ENCODE measurements at regions not wholly inside any gene's neighbourhood (a gene's known extent, or its start where the extent isn't known, plus 50 kb on each side); places are given as distances from the start of the nearest gene placed in this dataset.
A peak's percentile ranks its signal among the peaks of the same experiment; 100 is the strongest.

DNA sequence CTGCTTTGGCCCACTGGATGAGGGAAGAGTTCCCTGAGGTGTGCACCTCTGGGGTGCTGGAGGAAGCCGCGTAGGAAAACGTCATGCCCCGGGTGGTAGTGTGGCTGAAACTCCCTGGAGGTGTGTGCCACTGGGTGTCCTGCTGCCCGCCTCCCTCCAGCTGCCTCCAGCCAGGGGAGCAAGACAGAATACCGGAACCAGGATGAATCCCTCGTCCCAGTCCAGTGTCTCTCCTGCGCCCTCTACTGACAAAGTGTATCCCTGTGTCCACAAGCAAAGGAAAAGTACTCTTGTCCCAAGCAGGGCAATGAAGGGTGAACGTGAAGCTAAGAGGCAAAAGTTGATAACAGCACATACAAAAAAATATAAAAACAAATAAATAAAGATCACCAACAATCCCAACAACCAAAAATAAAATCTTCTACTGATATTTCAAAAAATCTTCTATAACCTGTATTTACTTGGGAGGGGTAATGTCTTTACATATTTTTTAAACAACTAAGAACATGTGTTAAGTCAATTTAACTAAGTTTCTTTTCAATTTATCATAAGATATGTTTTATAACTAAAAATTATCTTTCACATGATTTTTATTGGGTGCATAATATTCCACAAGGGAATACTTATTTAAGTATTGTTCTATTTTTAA, 437.6 kb downstream of the MAFB start:
- DNase-seq = peak; percentile 10

DNA sequence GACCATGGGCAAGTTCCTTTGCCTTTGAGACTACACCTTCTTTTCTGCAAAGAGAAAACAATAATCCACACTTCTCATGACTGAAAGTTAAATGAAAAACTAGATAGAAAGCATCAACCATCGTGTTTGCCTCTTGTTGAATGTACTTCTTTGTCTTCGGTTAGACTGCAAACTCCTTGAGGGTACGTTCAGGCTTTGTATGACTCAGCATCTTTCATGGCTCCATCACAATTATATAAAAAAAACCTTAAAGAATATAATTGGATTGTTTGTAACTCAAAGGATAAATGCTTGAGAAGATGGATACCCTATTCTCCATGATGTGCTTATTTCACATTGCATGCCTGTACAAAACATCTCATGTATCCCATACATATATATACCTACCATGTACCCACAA, 439.2 kb downstream of the MAFB start:
- Histone ChIP-seq H3K36me3 (replicated peaks) (no peaks in the 10 kb centered on the region), H3K27ac (no peak overlapping the region), H3K27me3 (replicated peaks) (no peaks in the 10 kb centered on the region), H3K4me3 (ENCODE audit: low read depth, low read length) (no peak overlapping the region)
- TF ChIP-seq, protein P1, sequence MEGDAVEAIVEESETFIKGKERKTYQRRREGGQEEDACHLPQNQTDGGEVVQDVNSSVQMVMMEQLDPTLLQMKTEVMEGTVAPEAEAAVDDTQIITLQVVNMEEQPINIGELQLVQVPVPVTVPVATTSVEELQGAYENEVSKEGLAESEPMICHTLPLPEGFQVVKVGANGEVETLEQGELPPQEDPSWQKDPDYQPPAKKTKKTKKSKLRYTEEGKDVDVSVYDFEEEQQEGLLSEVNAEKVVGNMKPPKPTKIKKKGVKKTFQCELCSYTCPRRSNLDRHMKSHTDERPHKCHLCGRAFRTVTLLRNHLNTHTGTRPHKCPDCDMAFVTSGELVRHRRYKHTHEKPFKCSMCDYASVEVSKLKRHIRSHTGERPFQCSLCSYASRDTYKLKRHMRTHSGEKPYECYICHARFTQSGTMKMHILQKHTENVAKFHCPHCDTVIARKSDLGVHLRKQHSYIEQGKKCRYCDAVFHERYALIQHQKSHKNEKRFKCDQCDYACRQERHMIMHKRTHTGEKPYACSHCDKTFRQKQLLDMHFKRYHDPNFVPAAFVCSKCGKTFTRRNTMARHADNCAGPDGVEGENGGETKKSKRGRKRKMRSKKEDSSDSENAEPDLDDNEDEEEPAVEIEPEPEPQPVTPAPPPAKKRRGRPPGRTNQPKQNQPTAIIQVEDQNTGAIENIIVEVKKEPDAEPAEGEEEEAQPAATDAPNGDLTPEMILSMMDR (IDR thresholded peaks at IDR 0.05; ENCODE audit: low read depth, low read length, missing control alignments) = no peak
- in situ Hi-C loops (cut with HindIII; ENCODE audit: low pct_ligation_motif_present, low sequenced_read_pairs) = no loop called here
- DNase-seq = no peak

More for the DNA sequence above, 437.6 kb downstream of the MAFB start:
- H3K4me3 ChIP-seq (ENCODE audit: low read depth, low read length) = no peak overlapping the region
- no peak overlapping the region for H3K27ac ChIP-seq
- TF ChIP-seq, protein P1 (IDR thresholded peaks at IDR 0.05; ENCODE audit: low read depth, low read length, missing control alignments) = peak; percentile 61
- H3K27me3 ChIP-seq (replicated peaks) = no peaks in the 10 kb centered on the region
- in situ Hi-C loops (cut with HindIII; ENCODE audit: low pct_ligation_motif_present, low sequenced_read_pairs) = no loop called here
- no peaks in the 10 kb centered on the region for H3K36me3 ChIP-seq (replicated peaks)

DNA sequence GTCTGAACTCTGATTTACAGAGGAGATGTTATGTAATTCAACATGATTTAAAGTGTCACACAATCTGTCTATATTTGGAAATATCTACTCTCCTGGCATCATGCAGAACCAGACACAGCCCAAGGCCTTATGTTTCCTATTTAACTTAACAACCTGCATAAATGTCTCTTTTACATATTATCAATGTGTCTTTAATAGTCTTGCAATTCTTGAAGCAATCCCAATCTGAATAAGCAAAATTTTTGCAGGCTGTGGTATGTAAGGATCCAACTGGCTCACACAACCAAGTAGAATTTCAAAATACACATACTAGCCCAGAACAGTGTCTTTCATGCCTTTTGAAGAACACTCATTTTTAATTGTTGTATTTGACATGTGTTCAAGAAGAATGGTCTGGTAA, 443.2 kb downstream of the MAFB start:
- Histone ChIP-seq H3K36me3 (replicated peaks) (no peaks in the 10 kb centered on the region), H3K27ac (no peak overlapping the region), H3K4me3 (ENCODE audit: low read depth, low read length) (no peak overlapping the region), H3K27me3 (replicated peaks) (no peaks in the 10 kb centered on the region)
- no peak for DNase-seq
- TF ChIP-seq, protein P1 (IDR thresholded peaks at IDR 0.05; ENCODE audit: low read depth, low read length, missing control alignments) = no peak
- in situ Hi-C loops (cut with HindIII; ENCODE audit: low pct_ligation_motif_present, low sequenced_read_pairs) = no loop called here

DNA sequence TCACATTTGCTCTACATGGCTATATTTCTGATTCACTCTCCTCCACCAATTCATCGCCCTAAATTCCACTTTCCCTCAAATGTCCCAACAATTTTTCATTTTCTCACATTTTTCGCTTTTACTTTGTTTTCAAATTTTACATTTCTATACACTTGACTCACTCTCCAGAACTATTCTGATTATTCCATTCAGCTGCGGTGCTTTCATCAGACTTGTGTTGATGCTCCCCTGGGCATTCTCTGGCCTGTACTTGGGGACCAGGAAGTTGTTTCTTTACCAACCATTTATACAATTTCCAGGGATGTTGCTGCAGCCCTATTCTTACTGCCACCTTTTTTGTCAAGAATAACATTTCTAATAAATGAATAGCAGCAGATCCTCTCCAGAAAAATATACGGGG, 444.8 kb downstream of the MAFB start:
- in situ Hi-C loops (cut with HindIII; ENCODE audit: low pct_ligation_motif_present, low sequenced_read_pairs) = no loop called here
- no peak overlapping the region for H3K27ac ChIP-seq

DNA sequence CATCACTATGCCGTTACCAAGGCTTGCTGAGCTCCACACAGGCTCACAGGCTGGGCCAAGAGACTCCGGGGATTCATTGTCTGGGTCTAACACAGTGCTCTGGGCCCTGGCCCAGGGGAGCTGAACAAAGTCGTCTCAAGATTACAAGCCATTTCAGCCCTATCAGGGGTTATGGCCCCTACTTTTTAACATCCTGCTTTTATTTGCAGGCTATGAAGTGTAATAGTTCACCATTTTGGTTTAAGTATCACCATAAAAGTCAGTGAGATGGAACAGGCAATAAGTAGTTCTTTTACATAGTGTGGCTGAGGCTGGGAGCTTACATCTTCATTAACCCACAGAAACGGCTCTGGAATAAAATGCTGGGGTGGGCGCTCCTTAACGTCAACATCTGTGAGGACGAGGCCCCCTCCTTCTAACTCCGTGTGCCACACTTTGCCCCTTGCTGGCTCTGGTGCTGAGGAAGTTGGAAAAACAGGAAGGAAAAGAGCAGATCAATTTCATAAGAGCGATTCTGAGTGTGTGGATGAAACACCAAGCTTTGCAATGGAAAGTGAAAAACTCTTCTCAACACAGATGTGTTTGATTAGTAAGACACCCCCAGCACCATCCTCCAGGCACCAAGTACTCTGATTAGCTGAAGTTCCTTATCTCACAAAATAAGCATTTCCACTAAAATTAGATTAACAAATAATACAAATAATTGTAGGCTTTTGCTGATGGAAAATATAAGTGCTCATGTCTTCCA, 447.3 kb downstream of the MAFB start:
- Histone ChIP-seq H3K27ac (no peak overlapping the region), H3K4me3 (ENCODE audit: low read depth, low read length) (no peak overlapping the region), H3K36me3 (replicated peaks) (no peaks in the 10 kb centered on the region), H3K27me3 (replicated peaks) (no peaks in the 10 kb centered on the region)
- TF ChIP-seq, protein P1 (IDR thresholded peaks at IDR 0.05; ENCODE audit: low read depth, low read length, missing control alignments) = no peak
- in situ Hi-C loops (cut with HindIII; ENCODE audit: low pct_ligation_motif_present, low sequenced_read_pairs) = no loop called here
- no peak for DNase-seq

More for the DNA sequence above, 444.8 kb downstream of the MAFB start:
- no peak overlapping the region for H3K4me3 ChIP-seq (ENCODE audit: low read depth, low read length)
- no peak for DNase-seq
- TF ChIP-seq, protein P1 (IDR thresholded peaks at IDR 0.05; ENCODE audit: low read depth, low read length, missing control alignments) = no peak
- H3K27me3 ChIP-seq (replicated peaks) = no peaks in the 10 kb centered on the region
- no peaks in the 10 kb centered on the region for H3K36me3 ChIP-seq (replicated peaks)
